ENCODE measurements at regions not wholly inside any gene's neighbourhood (a gene's known extent, or its start where the extent isn't known, plus 50 kb on each side); places are given as distances from the start of the nearest gene placed in this dataset.

GRCh38 chr3:144097163-144097562 lies 125.5 kb downstream of the DIPK2A start:
- TF ChIP-seq CREB1 (IDR thresholded peaks at IDR 0.05; ENCODE audit: low read depth) (no peak), FOXM1 (IDR thresholded peaks at IDR 0.05; ENCODE audit: borderline replicate concordance, low read depth) (no peak), USF1 (IDR thresholded peaks at IDR 0.05) (no peak), MAX (IDR thresholded peaks at IDR 0.05) (no peak), ZBTB7A (IDR thresholded peaks at IDR 0.05; ENCODE audit: low read depth) (no peak), RAD21 (IDR thresholded peaks at IDR 0.05; ENCODE audit: low read depth) (no peak), EP300 (IDR thresholded peaks at IDR 0.05; ENCODE audit: borderline replicate concordance) (no peak), NFIC (IDR thresholded peaks at IDR 0.05) (no peak), EGR1 (IDR thresholded peaks at IDR 0.05) (no peak), CEBPB (IDR thresholded peaks at IDR 0.05) (no peak), TEAD4 (IDR thresholded peaks at IDR 0.05) (no peak)

GRCh38 chr3:144098691-144099090 lies 127.1 kb downstream of the DIPK2A start:
- TF ChIP-seq CEBPB (IDR thresholded peaks at IDR 0.05) (no peak), EP300 (IDR thresholded peaks at IDR 0.05; ENCODE audit: borderline replicate concordance) (no peak), TCF12 (IDR thresholded peaks at IDR 0.05; ENCODE audit: low read depth) (no peak), TEAD4 (IDR thresholded peaks at IDR 0.05) (no peak), RAD21 (IDR thresholded peaks at IDR 0.05; ENCODE audit: low read depth) (no peak), REST (IDR thresholded peaks at IDR 0.05; ENCODE audit: low read depth) (no peak), TAF1 (IDR thresholded peaks at IDR 0.05; ENCODE audit: low read depth) (no peak), NFIC (IDR thresholded peaks at IDR 0.05) (no peak), USF1 (IDR thresholded peaks at IDR 0.05) (no peak), ZBTB7A (IDR thresholded peaks at IDR 0.05; ENCODE audit: low read depth) (no peak), MAX (IDR thresholded peaks at IDR 0.05) (no peak), EGR1 (IDR thresholded peaks at IDR 0.05) (no peak), FOXM1 (IDR thresholded peaks at IDR 0.05; ENCODE audit: borderline replicate concordance, low read depth) (no peak), CREB1 (IDR thresholded peaks at IDR 0.05; ENCODE audit: low read depth) (no peak)

- TF ChIP-seq TAF1 (IDR thresholded peaks at IDR 0.05; ENCODE audit: low read depth) (no peak), USF1 (IDR thresholded peaks at IDR 0.05) (no peak), MAX (IDR thresholded peaks at IDR 0.05) (no peak), YY1 (IDR thresholded peaks at IDR 0.05; ENCODE audit: low read depth) (no peak), FOXM1 (IDR thresholded peaks at IDR 0.05; ENCODE audit: borderline replicate concordance, low read depth) (no peak), CEBPB (IDR thresholded peaks at IDR 0.05) (no peak), EP300 (IDR thresholded peaks at IDR 0.05; ENCODE audit: borderline replicate concordance) (no peak), ZBTB7A (IDR thresholded peaks at IDR 0.05; ENCODE audit: low read depth) (no peak), TCF12 (IDR thresholded peaks at IDR 0.05; ENCODE audit: low read depth) (no peak), RAD21 (IDR thresholded peaks at IDR 0.05; ENCODE audit: low read depth) (no peak), NFIC (IDR thresholded peaks at IDR 0.05) (no peak), CREB1 (IDR thresholded peaks at IDR 0.05; ENCODE audit: low read depth) (no peak), TEAD4 (IDR thresholded peaks at IDR 0.05) (no peak), REST (IDR thresholded peaks at IDR 0.05; ENCODE audit: low read depth) (no peak)
Observed at GRCh38 chr3:144102421-144102820, 130.8 kb downstream of the DIPK2A start.

GRCh38 chr3:144104186-144104585 lies 132.6 kb downstream of the DIPK2A start:
- TF ChIP-seq FOXM1 (IDR thresholded peaks at IDR 0.05; ENCODE audit: borderline replicate concordance, low read depth), result no peak
- TF ChIP-seq CREB1 (IDR thresholded peaks at IDR 0.05; ENCODE audit: low read depth), result no peak
- TF ChIP-seq USF1 (IDR thresholded peaks at IDR 0.05), result no peak
- TF ChIP-seq EGR1 (IDR thresholded peaks at IDR 0.05), result no peak
- no peak for TF ChIP-seq MAX (IDR thresholded peaks at IDR 0.05)
- no peak for TF ChIP-seq YY1 (IDR thresholded peaks at IDR 0.05; ENCODE audit: low read depth)
- TF ChIP-seq TCF12 (IDR thresholded peaks at IDR 0.05; ENCODE audit: low read depth), result no peak

GRCh38 chr3:144104679-144105078 lies 133.1 kb downstream of the DIPK2A start:
- TF ChIP-seq REST (IDR thresholded peaks at IDR 0.05; ENCODE audit: low read depth) (no peak), FOXM1 (IDR thresholded peaks at IDR 0.05; ENCODE audit: borderline replicate concordance, low read depth) (no peak), CREB1 (IDR thresholded peaks at IDR 0.05; ENCODE audit: low read depth) (no peak), RAD21 (IDR thresholded peaks at IDR 0.05; ENCODE audit: low read depth) (no peak), CEBPB (IDR thresholded peaks at IDR 0.05) (no peak), TAF1 (IDR thresholded peaks at IDR 0.05; ENCODE audit: low read depth) (no peak), TCF12 (IDR thresholded peaks at IDR 0.05; ENCODE audit: low read depth) (no peak), ZBTB7A (IDR thresholded peaks at IDR 0.05; ENCODE audit: low read depth) (no peak), NFIC (IDR thresholded peaks at IDR 0.05) (no peak), EGR1 (IDR thresholded peaks at IDR 0.05) (no peak), TEAD4 (IDR thresholded peaks at IDR 0.05) (no peak)
